Fibroblast of the aortic adventitia (primary cell): ENCODE measurements at regions not wholly inside any gene's neighbourhood (a gene's known extent, or its start where the extent isn't known, plus 50 kb on each side); places are given as distances from the start of the nearest gene placed in this dataset.
A peak's percentile ranks its signal among the peaks of the same experiment; 100 is the strongest.
"Not testable (repeated sequence)": the region's sequence is repeated elsewhere in the genome, so short reads cannot be mapped to it uniquely, and the experiment has no call there.

Source experiments
- DNase-seq: peaks from one replicate; pipeline ENCODE4 v3.0.0-alpha.2; 2010; ENCODE audit warnings: low read depth
- H3K4me3 ChIP-seq: 2 replicates; pipeline ENCODE4 v1.5.1; 2011; ENCODE audit warnings: low read depth, mild to moderate bottlenecking, control low read depth, low read length, moderate library complexity
- CTCF ChIP-seq: IDR thresholded peaks from 2 replicates; pipeline ENCODE4 v1.5.1; 2011; ENCODE audit warnings: mild to moderate bottlenecking, low read length, control low read depth, inconsistent platforms; ENCODE audit not compliant: insufficient read depth

DNA sequence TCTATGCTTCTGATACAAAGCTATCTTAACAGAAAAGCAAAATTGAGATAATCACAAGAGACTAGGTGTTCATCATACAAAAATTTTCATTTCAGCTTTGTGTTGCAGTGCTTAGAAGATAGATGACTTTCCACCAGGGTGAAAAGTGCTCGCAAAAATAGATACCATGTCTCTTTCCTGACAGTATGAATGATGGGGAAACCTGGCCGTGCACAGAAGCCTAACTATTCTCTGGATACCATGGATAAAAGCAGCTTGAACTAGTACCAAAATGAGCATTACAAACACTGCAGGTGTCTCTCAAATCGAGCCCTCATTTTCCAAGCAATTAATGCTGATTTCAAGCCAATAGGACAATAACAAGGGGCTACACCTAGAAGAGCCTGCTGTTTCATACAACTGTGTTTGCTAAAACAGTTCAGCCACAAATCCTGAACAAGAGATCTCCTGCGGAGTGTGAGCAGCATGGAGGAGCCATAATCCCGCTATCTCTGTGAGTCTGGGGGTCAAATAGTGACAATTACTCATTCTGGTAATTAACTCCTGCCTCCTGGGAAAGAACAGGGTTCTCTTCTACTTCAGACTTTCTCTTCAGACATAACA is 507.6 kb downstream of the PID1 start:
- no peak overlapping the region for H3K4me3 ChIP-seq
- TF ChIP-seq CTCF: no peak
- no peak for DNase-seq

GRCh38 chr2:228762565-228762964 is 508.5 kb downstream of the PID1 start:
- TF ChIP-seq CTCF: no peak
- no peak for DNase-seq
- no peak overlapping the region for H3K4me3 ChIP-seq

DNA sequence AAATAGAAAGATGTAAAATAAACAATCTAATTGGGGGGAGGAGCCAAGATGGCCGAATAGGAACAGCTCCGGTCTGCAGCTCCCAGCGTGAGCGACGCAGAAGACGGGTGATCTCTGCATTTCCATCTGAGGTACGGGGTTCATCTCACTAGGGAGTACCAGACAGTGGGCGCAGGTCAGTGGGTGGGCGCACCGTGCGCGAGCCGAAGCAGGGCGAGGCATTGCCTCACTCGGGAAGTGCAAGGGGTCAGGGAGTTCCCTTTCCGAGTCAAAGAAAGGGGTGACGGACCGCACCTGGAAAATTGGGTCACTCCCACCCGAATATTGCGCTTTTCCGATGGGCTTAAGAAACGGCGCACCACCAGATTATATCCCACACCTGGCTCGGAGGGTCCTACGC is 515.4 kb downstream of the PID1 start:
- DNase-seq, H3K4me3 ChIP-seq: not testable (repeated sequence)

- no peak overlapping the region for H3K4me3 ChIP-seq
- DNase-seq: no peak
- TF ChIP-seq CTCF: no peak
Observed at GRCh38 chr2:228747483-228747882, 523.6 kb downstream of the PID1 start.

DNA sequence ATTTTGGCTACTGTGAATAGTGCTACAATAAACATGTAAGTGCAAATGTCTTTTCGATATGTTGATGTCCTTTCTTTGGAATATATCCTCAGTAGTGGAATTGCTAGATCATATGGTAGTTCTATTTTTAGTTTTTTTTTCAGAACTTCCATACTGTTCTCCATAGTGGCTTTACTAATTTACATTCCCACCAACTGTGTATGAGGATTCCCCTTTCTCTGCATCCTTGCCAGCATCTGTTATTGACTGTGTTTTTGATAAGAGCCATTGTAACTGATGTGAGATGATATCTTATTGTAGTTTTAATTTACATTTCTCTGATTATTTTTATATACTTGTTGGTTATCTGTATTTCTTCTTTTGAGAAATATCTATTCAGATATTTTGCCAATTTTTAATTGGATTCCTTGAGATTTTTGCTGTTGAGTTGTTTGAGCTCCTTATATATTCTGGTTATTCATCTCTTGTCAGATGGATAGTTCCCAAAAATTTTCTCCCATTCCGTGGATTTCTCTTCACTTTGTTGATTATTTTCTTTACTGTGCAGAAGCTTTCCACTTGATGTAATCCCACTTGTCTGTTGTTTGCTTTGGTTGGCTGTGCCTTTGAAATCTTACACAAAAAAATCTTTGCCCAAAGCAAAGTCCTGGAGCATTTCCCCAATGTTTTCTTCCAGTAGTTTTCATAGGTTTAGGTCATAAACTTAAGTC is 532.3 kb downstream of the PID1 start:
- DNase-seq: no peak
- TF ChIP-seq CTCF: no peak
- no peak overlapping the region for H3K4me3 ChIP-seq

DNA sequence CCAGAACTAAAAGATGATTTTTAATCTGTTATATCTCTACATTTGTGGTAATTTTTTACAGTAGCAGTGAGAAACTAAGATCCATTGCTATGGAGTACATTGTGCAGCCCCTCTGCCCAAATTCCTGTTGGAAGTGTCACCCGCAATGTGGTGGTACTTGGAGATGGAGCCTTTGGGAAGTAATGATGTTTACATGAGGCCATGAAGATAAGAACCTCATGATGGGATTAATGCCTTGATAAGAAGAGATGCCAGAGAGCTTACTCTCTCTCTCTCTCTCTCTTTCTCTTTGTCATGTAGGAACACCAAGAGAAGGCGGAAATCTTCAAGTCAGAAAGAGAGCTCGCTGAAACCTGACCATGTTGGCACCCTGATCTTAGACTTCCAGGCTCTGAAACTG is 535.4 kb downstream of the PID1 start:
- no peak for DNase-seq
- no peak overlapping the region for H3K4me3 ChIP-seq
- TF ChIP-seq CTCF: no peak

GRCh38 chr2:228731517-228731916 is 539.6 kb downstream of the PID1 start:
- H3K4me3 ChIP-seq: no peak overlapping the region
- no peak for TF ChIP-seq CTCF
- DNase-seq: peak; percentile 85
